HG03103 (cell line): ENCODE measurements at regions not wholly inside any gene's neighbourhood (a gene's known extent, or its start where the extent isn't known, plus 50 kb on each side); places are given as distances from the start of the nearest gene placed in this dataset.
"Not testable (repeated sequence)": the region's sequence is repeated elsewhere in the genome, so short reads cannot be mapped to it uniquely, and the experiment has no call there.

ENCODE experiments used
- ATAC-seq: cut with Tn5 transposase; IDR thresholded peaks from one replicate; pipeline ENCODE4 v1.9.1; 2021; ENCODE audit warnings: low read depth; ENCODE audit not compliant: unreplicated experiment

- no peak for ATAC-seq
Observed at GRCh38 chr1:221283532-221283931, 404.3 kb downstream of the HLX start.

GRCh38 chr1:221284028-221284427 lies 404.8 kb downstream of the HLX start:
- ATAC-seq = no peak

DNA sequence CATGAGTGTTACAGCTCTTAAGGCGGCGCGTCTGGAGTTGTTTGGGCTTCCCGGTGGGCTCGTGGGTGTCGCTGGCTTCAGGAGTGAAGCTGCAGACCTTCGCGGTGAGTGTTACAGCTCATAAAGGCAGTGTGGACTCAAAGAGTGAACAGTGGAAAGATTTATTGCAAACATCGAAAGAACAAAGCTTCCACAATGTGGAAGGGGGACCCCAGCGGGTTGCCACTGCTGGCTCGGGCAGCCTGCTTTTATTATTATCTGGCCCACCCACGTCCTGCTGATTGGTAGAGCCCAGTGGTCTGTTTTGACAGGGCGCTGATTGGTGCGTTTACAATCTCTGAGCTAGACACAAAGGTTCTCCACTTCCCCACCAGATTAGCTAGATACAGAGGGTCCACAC lies 405.7 kb downstream of the HLX start:
- ATAC-seq = not testable (repeated sequence)

DNA sequence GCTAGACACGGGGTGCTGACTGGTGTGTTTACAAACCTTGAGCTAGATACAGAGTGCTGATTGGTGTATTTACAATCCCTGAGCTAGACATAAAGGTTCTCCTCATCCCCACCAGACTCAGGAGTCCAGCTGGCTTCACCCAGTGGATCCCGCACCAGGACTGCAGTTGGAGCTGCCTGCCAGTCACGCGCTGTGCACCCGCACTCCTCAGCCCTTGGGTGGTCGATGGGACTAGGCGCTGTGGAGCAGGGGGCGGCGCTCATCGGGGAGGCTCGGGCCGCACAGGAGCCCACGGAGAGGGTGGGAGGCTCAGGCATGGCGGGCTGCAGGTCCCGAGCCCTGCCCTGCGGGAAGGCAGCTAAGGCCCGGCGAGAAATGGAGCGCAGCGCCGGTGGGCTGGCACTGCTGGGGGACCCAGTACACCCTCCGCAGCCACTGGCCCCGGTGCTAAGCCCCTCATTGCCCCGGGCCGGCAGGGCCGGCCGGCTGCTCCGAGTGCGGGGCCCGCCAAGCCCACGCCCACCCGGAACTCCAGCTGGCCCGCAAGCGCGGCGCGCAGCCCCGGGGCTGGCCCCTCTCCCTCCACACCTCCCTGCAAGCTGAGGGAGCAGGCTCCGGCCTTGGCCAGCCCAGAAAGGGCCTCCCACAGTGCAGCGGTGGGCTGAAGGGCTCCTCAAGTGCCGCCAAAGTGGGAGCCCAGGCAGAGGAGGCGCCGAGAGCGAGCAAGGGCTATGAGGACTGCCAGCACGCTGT lies 406.4 kb downstream of the HLX start:
- ATAC-seq = not testable (repeated sequence)

DNA sequence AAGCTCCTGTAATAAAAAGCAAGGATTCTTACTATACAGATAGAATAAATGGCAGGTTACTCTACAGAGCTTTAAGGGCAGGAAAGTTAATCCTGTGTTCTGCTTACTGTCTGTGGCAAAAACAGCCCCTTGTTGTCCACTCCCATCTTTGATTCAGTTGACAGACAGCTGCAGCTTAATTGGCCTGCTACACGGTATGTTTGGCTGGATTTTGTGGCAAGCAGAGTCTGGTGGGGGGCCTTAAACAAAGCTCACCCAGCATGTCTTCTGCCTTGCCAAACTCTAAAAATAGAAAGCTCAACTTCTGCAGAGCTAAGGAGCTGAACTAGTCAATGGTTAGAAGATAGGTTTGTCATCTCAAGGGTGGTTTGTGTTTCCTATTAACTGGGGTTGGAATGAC lies 407.2 kb downstream of the HLX start:
- no peak for ATAC-seq

GRCh38 chr1:221289103-221289502 lies 409.9 kb downstream of the HLX start:
- ATAC-seq = no peak

DNA sequence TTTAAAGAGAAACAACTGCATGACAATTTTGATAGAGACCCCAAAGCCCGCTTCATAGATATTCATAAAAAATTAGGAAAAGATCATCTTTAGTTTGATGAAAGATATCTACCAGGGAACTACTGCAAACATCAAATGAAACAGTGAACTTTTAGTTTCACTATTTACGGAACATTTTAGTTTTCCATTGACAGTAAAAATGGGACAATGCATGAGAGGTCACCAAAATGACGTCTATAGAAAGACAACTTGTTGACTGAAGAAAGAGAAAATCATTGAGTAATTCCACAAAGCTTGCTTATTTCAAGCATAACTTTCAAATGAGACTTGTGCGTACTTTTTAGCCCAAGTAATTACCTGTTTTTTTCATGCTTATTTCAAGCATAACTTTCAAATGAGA lies 411.4 kb downstream of the HLX start:
- ATAC-seq = no peak

DNA sequence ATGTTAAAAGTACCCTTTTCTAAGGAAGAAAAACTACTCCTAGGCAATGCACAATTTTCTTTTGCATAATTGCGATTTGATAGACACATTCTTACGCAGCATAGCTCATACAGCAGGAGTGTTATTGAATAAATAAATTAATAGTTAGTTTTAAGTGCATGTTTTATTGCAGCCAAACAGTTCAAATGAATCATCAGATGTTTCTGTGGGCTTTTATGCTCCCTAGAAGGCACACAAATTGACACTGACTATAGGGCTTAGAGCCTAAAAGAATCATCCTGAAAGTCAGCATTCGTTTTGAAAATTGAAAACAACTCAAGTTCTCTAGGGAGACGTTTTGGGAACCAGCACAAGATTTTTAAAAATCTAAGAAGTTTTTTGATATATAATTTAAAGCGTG lies 411.9 kb downstream of the HLX start:
- ATAC-seq = no peak

GRCh38 chr1:221292652-221293051 lies 413.4 kb downstream of the HLX start:
- no peak for ATAC-seq

DNA sequence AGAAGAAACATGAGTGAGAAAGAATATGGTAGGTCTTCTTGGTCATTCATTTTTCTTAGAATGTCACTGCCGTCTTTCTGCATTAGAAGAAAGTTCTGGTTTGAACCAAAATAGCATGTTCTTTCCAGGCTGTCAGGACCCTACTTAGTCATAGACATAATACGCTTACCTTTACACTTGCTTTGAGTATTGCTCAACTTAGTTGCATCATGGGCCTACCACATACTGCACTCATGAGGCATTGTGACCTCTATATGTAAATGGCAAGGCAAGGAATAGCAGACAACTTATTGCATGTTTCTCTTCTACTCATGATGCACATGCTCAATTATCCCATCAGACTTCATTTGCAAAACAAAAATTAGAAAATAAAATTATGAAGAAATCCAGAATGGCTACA lies 415.0 kb downstream of the HLX start:
- no peak for ATAC-seq

GRCh38 chr1:221302357-221302756 lies 423.1 kb downstream of the HLX start:
- ATAC-seq = no peak

- ATAC-seq = no peak
Observed at GRCh38 chr1:221302810-221303209, 423.6 kb downstream of the HLX start.

DNA sequence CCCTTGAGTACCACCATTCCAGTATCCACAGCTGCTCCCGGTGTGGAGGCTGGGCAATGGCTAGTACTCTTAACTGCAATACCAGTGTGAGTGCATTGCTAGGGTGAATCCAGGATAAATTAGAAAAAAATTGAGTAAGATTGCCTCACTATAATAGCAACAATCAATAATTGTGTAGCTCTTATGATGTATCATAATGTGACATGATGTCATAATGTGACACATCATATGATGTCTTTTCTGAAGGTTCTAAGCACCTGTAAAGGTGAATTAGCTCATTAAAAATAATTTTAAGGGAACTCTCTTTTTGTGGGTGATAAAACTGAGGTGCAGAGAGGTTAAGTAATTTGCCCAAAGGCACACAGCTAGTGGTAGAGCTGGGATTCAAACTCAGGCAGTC lies 424.4 kb downstream of the HLX start:
- no peak for ATAC-seq

GRCh38 chr1:221306239-221306638 lies 427.0 kb downstream of the HLX start:
- ATAC-seq = no peak

DNA sequence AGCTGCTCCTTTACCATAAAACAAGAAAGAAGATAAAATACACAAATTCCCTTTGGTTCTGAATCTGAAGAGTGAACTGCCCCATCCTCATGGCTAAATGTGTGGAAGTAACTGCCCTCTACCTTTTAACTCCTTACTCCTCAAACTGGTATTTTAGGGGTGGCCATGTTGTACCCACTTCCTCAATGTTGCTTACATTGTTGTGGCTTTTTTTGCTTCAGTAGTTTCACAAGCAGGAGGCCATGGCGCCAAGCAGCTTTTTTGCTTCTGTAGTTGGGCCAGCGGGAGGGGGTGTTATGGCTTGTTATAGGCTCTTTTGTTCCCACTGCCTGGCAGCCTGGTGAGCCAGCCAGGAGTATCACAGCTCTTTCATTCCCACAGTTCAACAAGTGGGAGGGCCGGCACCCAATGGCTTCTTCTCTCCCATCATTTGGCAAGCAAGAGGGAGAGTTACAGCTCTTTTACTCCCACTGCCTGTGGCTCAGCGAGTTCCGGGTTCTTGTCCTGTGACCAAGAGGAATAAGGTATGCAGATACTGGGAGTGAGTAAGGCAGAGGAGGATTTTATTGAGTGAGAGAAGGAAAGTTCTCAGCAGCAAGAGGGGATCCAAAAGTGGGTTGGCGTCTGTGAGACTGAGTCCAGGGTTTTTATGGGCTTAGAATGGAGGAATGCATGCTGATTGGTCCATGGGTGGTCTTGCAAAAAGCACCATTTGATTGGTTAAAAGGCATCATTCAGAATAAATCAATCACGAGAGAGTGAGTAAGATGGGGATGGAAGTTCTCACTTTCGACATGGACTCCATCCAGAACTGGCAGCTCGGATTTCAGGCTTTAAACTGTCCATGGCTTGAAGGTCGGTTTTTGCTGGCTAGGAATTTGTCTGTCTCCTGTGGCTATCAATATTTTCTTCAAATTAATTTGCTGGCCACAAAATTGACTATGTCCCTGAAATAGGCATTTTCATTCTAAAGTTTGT lies 429.6 kb downstream of the HLX start:
- no peak for ATAC-seq

GRCh38 chr1:221309723-221310122 lies 430.5 kb downstream of the HLX start:
- ATAC-seq = no peak

- ATAC-seq = no peak
Observed at GRCh38 chr1:221310180-221310579, 430.9 kb downstream of the HLX start.

DNA sequence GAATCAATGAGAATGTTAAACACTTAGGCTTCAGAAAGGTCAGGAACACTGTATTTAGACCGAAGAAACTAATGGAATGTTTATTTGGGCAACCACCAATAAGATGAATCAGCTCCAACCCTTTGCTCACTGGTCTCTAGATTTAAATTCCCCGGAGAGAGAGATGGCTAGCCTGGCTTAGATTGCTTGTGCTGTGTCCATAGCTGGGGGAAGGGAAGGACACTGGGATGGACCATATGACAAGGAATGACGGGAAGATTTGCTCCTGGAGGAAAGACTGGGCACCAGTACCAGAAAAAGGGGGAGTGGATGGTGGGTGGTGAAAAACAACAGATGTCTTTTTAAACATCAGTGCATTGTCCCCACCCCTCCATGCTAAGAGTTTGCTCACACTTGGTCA lies 426.6 kb downstream of the DUSP10 start:
- no peak for ATAC-seq

- no peak for ATAC-seq
Observed at GRCh38 chr1:221316491-221317056, 425.3 kb downstream of the DUSP10 start.

DNA sequence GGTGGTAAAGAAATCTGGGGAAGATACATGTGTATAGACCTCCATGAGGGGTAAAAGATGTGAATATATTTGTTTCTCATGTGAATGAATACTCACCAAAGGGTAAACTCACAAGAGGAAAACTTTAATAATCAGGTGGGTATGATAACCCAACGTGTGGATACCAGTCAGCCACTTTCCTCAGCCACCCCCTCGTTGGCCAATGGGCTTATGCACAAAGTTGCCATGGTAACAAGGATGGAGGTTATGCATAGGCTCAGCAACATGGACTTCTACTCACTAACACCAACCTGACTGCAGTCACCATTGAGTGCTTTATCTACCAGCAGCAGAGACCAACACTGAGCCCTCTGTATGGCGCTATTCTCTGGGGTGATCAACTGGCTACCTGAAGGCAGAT lies 424.4 kb downstream of the DUSP10 start:
- ATAC-seq = no peak

DNA sequence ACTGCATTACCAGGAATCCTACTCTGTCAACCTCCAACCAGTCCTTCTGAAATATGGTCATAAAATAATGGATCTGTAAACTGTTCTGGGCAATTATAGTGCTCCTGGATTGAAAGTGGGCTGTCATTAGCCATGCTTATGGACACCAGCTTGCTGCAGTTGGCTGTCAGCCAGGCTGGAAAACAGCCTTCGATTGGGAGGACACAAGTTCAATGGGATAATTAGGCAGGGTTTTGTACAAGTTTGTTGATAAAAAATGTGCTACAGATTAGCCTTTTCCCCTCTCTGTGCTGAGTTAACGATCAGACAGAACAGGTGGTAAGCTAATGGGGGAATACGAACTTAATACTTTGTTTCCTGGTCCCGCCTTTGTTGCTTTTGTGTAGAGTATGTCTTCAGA lies 413.9 kb downstream of the DUSP10 start:
- no peak for ATAC-seq
